ENCODE measurements at regions not wholly inside any gene's neighbourhood (a gene's known extent, or its start where the extent isn't known, plus 50 kb on each side); places are given as distances from the start of the nearest gene placed in this dataset.
A peak's percentile ranks its signal among the peaks of the same experiment; 100 is the strongest.

DNA sequence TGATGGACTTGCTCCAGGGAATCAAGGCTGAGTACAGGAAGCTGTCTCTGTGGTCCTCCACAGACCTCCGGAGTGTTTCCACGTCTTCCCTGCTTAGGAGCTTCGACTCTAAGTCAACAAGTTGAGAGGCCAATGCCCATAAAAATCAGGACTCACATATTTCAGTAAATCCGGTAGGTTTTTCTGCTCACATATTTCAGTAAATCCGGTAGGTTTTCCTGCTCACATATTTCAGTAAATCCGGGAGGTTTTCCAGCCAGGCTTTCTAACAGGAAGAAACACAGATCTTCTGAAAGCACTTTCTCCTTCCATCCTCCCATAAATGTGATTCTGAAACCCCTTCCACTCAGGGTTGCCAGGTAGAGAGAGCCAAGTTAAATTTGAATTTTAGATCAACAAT is 340.1 kb upstream of the SHH start:
- Histone ChIP-seq H3K27ac (ENCODE audit: insufficient read depth, low read length) (no peak overlapping the region), H2AFZ (ENCODE audit: low read length) (no peak overlapping the region), H4K20me1 (ENCODE audit: control insufficient read depth, extremely low read depth, insufficient read depth, low read length) (no peaks in the 10 kb centered on the region), H3K36me3 (ENCODE audit: control insufficient read depth, insufficient read depth, low read length) (no peaks in the 10 kb centered on the region), H3K4me2 (ENCODE audit: extremely low read depth, insufficient read depth, low read length) (no peak overlapping the region), H3K4me3 (replicated peaks in 1 of 4; ENCODE audit: control extremely low read depth in 1 of 4, insufficient read depth in 1 of 4, low read depth in 3 of 4, low read length in 4 of 4) (no peak overlapping the region), H3K4me1 (ENCODE audit: control insufficient read depth, extremely low read depth, insufficient read depth, low read length) (no peaks in the 10 kb centered on the region), H3K9me3 (ENCODE audit: control insufficient read depth, insufficient read depth, low read depth, low read length) (no peaks in the 10 kb centered on the region), H3K27me3 (ENCODE audit: control insufficient read depth, insufficient read depth, low read length) (no peaks in the 10 kb centered on the region), H3K79me2 (ENCODE audit: control insufficient read depth, insufficient read depth, low read length) (no peaks in the 10 kb centered on the region), H3K9ac (ENCODE audit: insufficient read depth, low read length) (no peak overlapping the region)
- DNase-seq (ENCODE audit: low read depth in 2 of 2) = peak in 1 of 2 donors; percentile 3
- TF ChIP-seq, protein P1, sequence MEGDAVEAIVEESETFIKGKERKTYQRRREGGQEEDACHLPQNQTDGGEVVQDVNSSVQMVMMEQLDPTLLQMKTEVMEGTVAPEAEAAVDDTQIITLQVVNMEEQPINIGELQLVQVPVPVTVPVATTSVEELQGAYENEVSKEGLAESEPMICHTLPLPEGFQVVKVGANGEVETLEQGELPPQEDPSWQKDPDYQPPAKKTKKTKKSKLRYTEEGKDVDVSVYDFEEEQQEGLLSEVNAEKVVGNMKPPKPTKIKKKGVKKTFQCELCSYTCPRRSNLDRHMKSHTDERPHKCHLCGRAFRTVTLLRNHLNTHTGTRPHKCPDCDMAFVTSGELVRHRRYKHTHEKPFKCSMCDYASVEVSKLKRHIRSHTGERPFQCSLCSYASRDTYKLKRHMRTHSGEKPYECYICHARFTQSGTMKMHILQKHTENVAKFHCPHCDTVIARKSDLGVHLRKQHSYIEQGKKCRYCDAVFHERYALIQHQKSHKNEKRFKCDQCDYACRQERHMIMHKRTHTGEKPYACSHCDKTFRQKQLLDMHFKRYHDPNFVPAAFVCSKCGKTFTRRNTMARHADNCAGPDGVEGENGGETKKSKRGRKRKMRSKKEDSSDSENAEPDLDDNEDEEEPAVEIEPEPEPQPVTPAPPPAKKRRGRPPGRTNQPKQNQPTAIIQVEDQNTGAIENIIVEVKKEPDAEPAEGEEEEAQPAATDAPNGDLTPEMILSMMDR (conservative IDR thresholded peaks at IDR 0.05 in 1 of 2, IDR thresholded peaks at IDR 0.05 in 1 of 2; ENCODE audit: low read depth in 1 of 2, low read length in 2 of 2) = no peak
- no peak for TF ChIP-seq EZH2 (IDR thresholded peaks at IDR 0.05; ENCODE audit: low read length, missing control alignments)

DNA sequence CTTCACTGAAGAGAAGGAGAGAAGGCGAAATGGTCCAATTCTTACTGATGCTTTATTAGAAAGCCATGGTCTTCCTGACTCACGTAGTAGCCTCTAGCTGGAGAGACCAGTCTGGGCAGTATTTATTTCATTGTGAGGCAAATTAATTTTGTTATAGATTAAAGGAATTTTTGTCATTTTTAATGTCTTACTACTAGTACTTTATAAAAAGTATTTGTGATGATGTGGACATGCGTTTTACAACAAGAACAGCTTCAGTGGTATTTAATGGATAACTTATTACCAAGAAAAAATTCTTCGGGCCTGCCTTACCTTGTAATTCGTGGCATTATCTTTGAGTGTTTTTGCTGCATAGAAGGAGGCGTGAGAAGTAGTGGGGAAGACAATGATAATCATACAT is 339.4 kb upstream of the SHH start:
- Histone ChIP-seq H3K79me2 (ENCODE audit: control insufficient read depth, insufficient read depth, low read length) (no peaks in the 10 kb centered on the region), H2AFZ (ENCODE audit: low read length) (no peak overlapping the region), H3K4me1 (ENCODE audit: control insufficient read depth, extremely low read depth, insufficient read depth, low read length) (no peaks in the 10 kb centered on the region), H3K36me3 (ENCODE audit: control insufficient read depth, insufficient read depth, low read length) (no peaks in the 10 kb centered on the region), H3K27ac (ENCODE audit: insufficient read depth, low read length) (no peak overlapping the region), H3K4me3 (replicated peaks in 1 of 4; ENCODE audit: control extremely low read depth in 1 of 4, insufficient read depth in 1 of 4, low read depth in 3 of 4, low read length in 4 of 4) (no peak overlapping the region), H3K9me3 (ENCODE audit: control insufficient read depth, insufficient read depth, low read depth, low read length) (no peaks in the 10 kb centered on the region), H4K20me1 (ENCODE audit: control insufficient read depth, extremely low read depth, insufficient read depth, low read length) (no peaks in the 10 kb centered on the region), H3K9ac (ENCODE audit: insufficient read depth, low read length) (no peak overlapping the region), H3K27me3 (ENCODE audit: control insufficient read depth, insufficient read depth, low read length) (no peaks in the 10 kb centered on the region), H3K4me2 (ENCODE audit: extremely low read depth, insufficient read depth, low read length) (no peak overlapping the region)
- TF ChIP-seq, protein P1 (conservative IDR thresholded peaks at IDR 0.05 in 1 of 2, IDR thresholded peaks at IDR 0.05 in 1 of 2; ENCODE audit: low read depth in 1 of 2, low read length in 2 of 2) = no peak
- no peak for TF ChIP-seq EZH2 (IDR thresholded peaks at IDR 0.05; ENCODE audit: low read length, missing control alignments)
- no peak for DNase-seq (ENCODE audit: low read depth in 2 of 2)

DNA sequence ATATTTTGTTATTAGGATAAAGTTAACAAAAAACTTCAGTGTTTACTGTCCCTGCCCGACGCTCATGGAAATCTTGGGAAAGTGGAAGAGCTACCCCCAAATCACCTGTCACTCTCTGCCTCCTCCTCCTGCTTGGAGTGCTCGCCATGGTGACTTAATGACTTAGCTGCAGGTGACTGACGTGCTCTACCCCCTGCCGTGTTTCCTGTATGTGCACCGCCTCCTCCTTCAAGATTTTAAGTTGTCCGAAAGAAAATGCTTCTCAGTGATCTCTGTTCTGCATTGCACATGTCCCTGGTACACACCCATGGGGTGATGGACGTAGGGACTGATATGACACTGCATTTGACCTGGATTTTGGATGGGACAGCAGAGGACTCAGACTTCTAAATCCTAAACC is 338.8 kb upstream of the SHH start:
- H3K79me2 ChIP-seq (ENCODE audit: control insufficient read depth, insufficient read depth, low read length) = no peaks in the 10 kb centered on the region
- no peak overlapping the region for H3K4me3 ChIP-seq (replicated peaks in 1 of 4; ENCODE audit: control extremely low read depth in 1 of 4, insufficient read depth in 1 of 4, low read depth in 3 of 4, low read length in 4 of 4)
- no peaks in the 10 kb centered on the region for H3K4me1 ChIP-seq (ENCODE audit: control insufficient read depth, extremely low read depth, insufficient read depth, low read length)
- H4K20me1 ChIP-seq (ENCODE audit: control insufficient read depth, extremely low read depth, insufficient read depth, low read length) = no peaks in the 10 kb centered on the region
- H3K4me2 ChIP-seq (ENCODE audit: extremely low read depth, insufficient read depth, low read length) = no peak overlapping the region
- no peaks in the 10 kb centered on the region for H3K9me3 ChIP-seq (ENCODE audit: control insufficient read depth, insufficient read depth, low read depth, low read length)
- TF ChIP-seq, protein P1 (conservative IDR thresholded peaks at IDR 0.05 in 1 of 2, IDR thresholded peaks at IDR 0.05 in 1 of 2; ENCODE audit: low read depth in 1 of 2, low read length in 2 of 2) = no peak
- TF ChIP-seq EZH2 (IDR thresholded peaks at IDR 0.05; ENCODE audit: low read length, missing control alignments) = no peak
- no peaks in the 10 kb centered on the region for H3K27me3 ChIP-seq (ENCODE audit: control insufficient read depth, insufficient read depth, low read length)
- no peak for DNase-seq (ENCODE audit: low read depth in 2 of 2)
- no peak overlapping the region for H2AFZ ChIP-seq (ENCODE audit: low read length)
- H3K36me3 ChIP-seq (ENCODE audit: control insufficient read depth, insufficient read depth, low read length) = no peaks in the 10 kb centered on the region
- no peak overlapping the region for H3K9ac ChIP-seq (ENCODE audit: insufficient read depth, low read length)
- no peak overlapping the region for H3K27ac ChIP-seq (ENCODE audit: insufficient read depth, low read length)
